H1 (cell line): ENCODE measurements at regions not wholly inside any gene's neighbourhood (a gene's known extent, or its start where the extent isn't known, plus 50 kb on each side); places are given as distances from the start of the nearest gene placed in this dataset.

Experiments used
- CTCF ChIA-PET: fragments of 300-600 bp; sonication (Branson Sonifier 250); formaldehyde crosslinking; loops from one replicate; lab custom pipeline; 2021; ENCODE audit not compliant: partially characterized antibody; lab: Charles Lee
- POLR2A ChIA-PET: fragments of 300-600 bp; sonication (Branson Sonifier 250); formaldehyde crosslinking; loops from one replicate; lab custom pipeline; 2021; ENCODE audit warnings: inconsistent platforms; ENCODE audit not compliant: partially characterized antibody; lab: Charles Lee
- DNase-seq, 2 experiments: peaks; one replicate each; pipeline versions ENCODE4 v3.0.0 to v3.0.0-alpha.2; 2010 to 2022; ENCODE audit warnings: low spot score in 2 of 2, low read depth in 1 of 2, mixed read lengths in 1 of 2
- FAIRE-seq: peaks from 2 replicates; lab custom pipeline; 2011; peaks lifted over from hg19 to GRCh38; lab: Jason Lieb, UNC
- H2AFZ ChIP-seq: 2 replicates; pipeline ENCODE4 v1.8.1; 2012; ENCODE audit warnings: low read length, inconsistent platforms
- H2AK5ac ChIP-seq: 2 replicates; pipeline ENCODE4 v1.6.1; 2013; ENCODE audit warnings: low read depth, low read length
- H2BK120ac ChIP-seq: replicated peaks from 2 replicates; pipeline ENCODE3; 2013; ENCODE audit warnings: low read depth, low read length, inconsistent platforms
- H2BK12ac ChIP-seq: 2 replicates; pipeline ENCODE4 v1.6.1; 2013; ENCODE audit warnings: low read depth, low read length
- H2BK15ac ChIP-seq: 2 replicates; pipeline ENCODE4 v1.6.1; 2013; ENCODE audit warnings: low read length
- H2BK20ac ChIP-seq: 2 replicates; pipeline ENCODE4 v1.6.1; 2013; ENCODE audit warnings: low read length
- H2BK5ac ChIP-seq: 2 replicates; pipeline ENCODE4 v1.6.1; 2013; ENCODE audit warnings: low read depth, low read length
- H3K14ac ChIP-seq: 2 replicates; pipeline ENCODE4 v1.6.1; 2013; ENCODE audit warnings: inconsistent platforms; ENCODE audit not compliant: insufficient read length
- H3K18ac ChIP-seq: 2 replicates; pipeline ENCODE4 v1.6.1; 2013; ENCODE audit warnings: low read length; ENCODE audit errors: extremely low read depth
- H3K23ac ChIP-seq: 2 replicates; pipeline ENCODE4 v1.6.1; 2013; ENCODE audit warnings: inconsistent platforms; ENCODE audit not compliant: insufficient read length
- H3K23me2 ChIP-seq: 2 replicates; pipeline ENCODE4 v1.6.1; 2013; ENCODE audit warnings: low read depth, low read length
- H3K27ac ChIP-seq: 2 replicates; pipeline ENCODE4 v1.6.1; 2011; ENCODE audit warnings: low read depth, low read length, inconsistent platforms
- H3K27me3 ChIP-seq, 4 experiments: replicated peaks in 1 of 4; 1 replicate in 1 of 4; 2 replicates in 3 of 4; pipeline versions ENCODE4 v1.6.1 to v1.8.1; 2011 to 2013; ENCODE audit warnings: low read length in 3 of 4, mild to moderate bottlenecking in 3 of 4, inconsistent platforms in 2 of 4, mixed read lengths in 2 of 4, moderate library complexity in 1 of 4; ENCODE audit not compliant: control insufficient read depth in 3 of 4, insufficient read depth in 3 of 4; ENCODE audit errors: extremely low read depth in 1 of 4
- H3K36me3 ChIP-seq, 4 experiments: 2 replicates each; pipeline versions ENCODE4 v1.6.1 to v1.8.1; 2011 to 2013; ENCODE audit warnings: mild to moderate bottlenecking in 4 of 4, low read length in 3 of 4, moderate library complexity in 2 of 4, control low read depth in 1 of 4, inconsistent platforms in 1 of 4; ENCODE audit not compliant: insufficient read depth in 4 of 4, control insufficient read depth in 2 of 4
- H3K4ac ChIP-seq: replicated peaks from 2 replicates; pipeline ENCODE3; 2013; ENCODE audit warnings: low read length, low read depth, mixed read lengths, inconsistent platforms; ENCODE audit not compliant: insufficient read length
- H3K4me1 ChIP-seq, 4 experiments: replicated peaks in 1 of 4; 1 replicate in 1 of 4; 2 replicates in 3 of 4; pipeline versions ENCODE4 v1.6.1 to v1.8.1; 2011 to 2013; ENCODE audit warnings: low read length in 3 of 4, inconsistent platforms in 2 of 4, mixed read lengths in 1 of 4; ENCODE audit not compliant: insufficient read depth in 4 of 4, control insufficient read depth in 3 of 4
- H3K4me2 ChIP-seq, 2 experiments: 2 replicates each; pipeline versions ENCODE4 v1.6.1 to v1.8.1; 2011 to 2013; ENCODE audit warnings: low read depth in 2 of 2, low read length in 2 of 2, control low read depth in 1 of 2, inconsistent platforms in 1 of 2, mild to moderate bottlenecking in 1 of 2; ENCODE audit not compliant: insufficient read depth in 1 of 2
- H3K4me3 ChIP-seq, 4 experiments: fragments of 200-600, 300-600 bp in 1 of 4; sonication (generic), shearing (Covaris generic), sonication (Bioruptor Twin) in 1 of 4; 2 replicates each; pipeline versions ENCODE4 v1.5.1 to v1.8.1; 2011 to 2016; ENCODE audit warnings: low read length in 4 of 4, low read depth in 3 of 4, control low read depth in 2 of 4, inconsistent platforms in 2 of 4, mild to moderate bottlenecking in 2 of 4, mixed read lengths in 1 of 4, moderate library complexity in 1 of 4; ENCODE audit not compliant: insufficient read depth in 2 of 4; ENCODE audit errors: extremely low read depth in 1 of 4
- H3K56ac ChIP-seq: replicated peaks from 2 replicates; pipeline ENCODE3; 2013; ENCODE audit warnings: low read depth, mild to moderate bottlenecking, mixed read lengths, low read length, inconsistent platforms; ENCODE audit not compliant: insufficient read length
- H3K79me1 ChIP-seq: 2 replicates; pipeline ENCODE4 v1.6.1; 2013; ENCODE audit warnings: low read depth, low read length, control low read depth
- H3K79me2 ChIP-seq, 2 experiments: 2 replicates each; pipeline versions ENCODE4 v1.6.1 to v1.8.1; 2012 to 2013; ENCODE audit warnings: low read length in 2 of 2, mild to moderate bottlenecking in 2 of 2, inconsistent platforms in 1 of 2; ENCODE audit not compliant: insufficient read depth in 2 of 2, control insufficient read depth in 1 of 2
- H3K9ac ChIP-seq, 4 experiments: replicated peaks in 1 of 4; 1 replicate in 1 of 4; 2 replicates in 3 of 4; pipeline versions ENCODE4 v1.6.1 to v1.8.1; 2011 to 2013; ENCODE audit warnings: low read depth in 3 of 4, low read length in 3 of 4, control low read depth in 2 of 4, mild to moderate bottlenecking in 2 of 4, moderate library complexity in 2 of 4, inconsistent platforms in 1 of 4; ENCODE audit errors: extremely low read depth in 1 of 4
- H3K9me3 ChIP-seq, 2 experiments: 2 replicates each; pipeline versions ENCODE4 v1.6.1 to v1.8.1; 2012 to 2013; ENCODE audit warnings: mild to moderate bottlenecking in 2 of 2, moderate library complexity in 2 of 2, control low read depth in 1 of 2, inconsistent platforms in 1 of 2, low read depth in 1 of 2, low read length in 1 of 2, mixed read lengths in 1 of 2; ENCODE audit not compliant: insufficient read depth in 2 of 2
- H4K20me1 ChIP-seq, 2 experiments: replicated peaks in 1 of 2; 2 replicates each; pipeline versions ENCODE3 to v1.8.1; 2011 to 2013; ENCODE audit warnings: inconsistent platforms in 2 of 2, low read length in 2 of 2, mild to moderate bottlenecking in 1 of 2; ENCODE audit not compliant: insufficient read depth in 2 of 2, control insufficient read depth in 1 of 2
- H4K5ac ChIP-seq: 2 replicates; pipeline ENCODE4 v1.6.1; 2013; ENCODE audit warnings: low read length, low read depth, mixed read lengths, inconsistent platforms; ENCODE audit not compliant: insufficient read length
- H4K8ac ChIP-seq: 2 replicates; pipeline ENCODE4 v1.8.0; 2013; ENCODE audit warnings: mild to moderate bottlenecking, moderate library complexity, low read length, inconsistent platforms; ENCODE audit not compliant: insufficient read depth; ENCODE audit errors: extremely low read depth
- H4K91ac ChIP-seq: replicated peaks from 2 replicates; pipeline ENCODE3; 2013; ENCODE audit warnings: low read length, mixed read lengths, inconsistent platforms; ENCODE audit not compliant: insufficient read length
- NANOG ChIP-seq: IDR thresholded peaks from 2 replicates; pipeline ENCODE4 v1.6.1; 2011; ENCODE audit warnings: low read length, low read depth, mild to moderate bottlenecking, inconsistent platforms; ENCODE audit not compliant: insufficient read depth, poor library complexity, severe bottlenecking
- ZNF274 ChIP-seq: IDR thresholded peaks from 2 replicates; pipeline ENCODE4 v1.7.0; 2012; ENCODE audit warnings: low read length, borderline replicate concordance; ENCODE audit errors: extremely low read depth
- WGBS, 2 experiments: shearing (Covaris generic) in 1 of 2; methylation state at CpG; one replicate each; pipeline versions ENCODE4 v1.1.6 to v1.1.7; 2013 to 2015; ENCODE audit warnings: low lambda C conversion rate in 2 of 2, mixed read lengths in 2 of 2, inconsistent platforms in 1 of 2, low coverage in 1 of 2, missing lambda C conversion rate in 1 of 2; ENCODE audit not compliant: insufficient replicate concordance in 2 of 2, insufficient coverage in 1 of 2, insufficient read length in 1 of 2; ENCODE audit errors: extremely low coverage in 1 of 2, missing lambda C conversion rate in 1 of 2; 5-methylcytosine and 5-hydroxymethylcytosine counted together

- POLR2A ChIA-PET, result interaction anchor here (0.6 kb wide), 1 partner anchor 13 kb away, joined by 4 read pairs; no protein-coding TSS in a partner anchor
- Histone ChIP-seq H3K27ac (no peak overlapping the region), H2BK12ac (no peak overlapping the region), H3K79me1 (no peaks in the 10 kb centered on the region), H2AK5ac (no peak overlapping the region), H4K8ac (no peak overlapping the region), H3K4me1 (0 out of 7 replicates have a peak, but pooled peaks cover 0 to 3% (median 0%) of the 10 kb centered on the region in 4 experiments), H3K9me3 (no peaks in the 10 kb centered on the region), H2BK20ac (no peak overlapping the region), H3K36me3 (no peaks in the 10 kb centered on the region), H3K4me3 (peak overlapping the region in 1 of 4 experiments; percentile 38; a peak in 1 of 8 replicates), H2BK120ac (no peak overlapping the region), H3K18ac (no peak overlapping the region), H2AFZ (no peak overlapping the region), H3K23ac (no peak overlapping the region), H3K4ac (no peak overlapping the region), H3K4me2 (peak overlapping the region in 1 of 2 experiments; percentile 49; a peak in 3 of 4 replicates), H2BK15ac (no peak overlapping the region), H2BK5ac (no peak overlapping the region), H4K91ac (no peak overlapping the region), H4K20me1 (no peaks in the 10 kb centered on the region), H3K9ac (no peak overlapping the region), H3K79me2 (no peaks in the 10 kb centered on the region), H3K56ac (no peak overlapping the region), H3K27me3 (no peaks in the 10 kb centered on the region), H3K23me2 (no peaks in the 10 kb centered on the region), H4K5ac (no peak overlapping the region), H3K14ac (no peak overlapping the region)
- FAIRE-seq, result no peak
- CTCF ChIA-PET, result no interaction called here
- 10% methylated on average over 3 of the region's 3 CpGs; no CpG with 5 or more reads in 1 of the 2 experiments for WGBS, 2 experiments
- DNase-seq, result no peak
- no peak for TF ChIP-seq ZNF274
- peak; percentile 68 for TF ChIP-seq NANOG
These were observed 1390.9 kb upstream of the CADM2 start for GRCh38 chr3:83567935-83568334.
